Upper lobe of right lung (tissue), 1 donor: ENCODE measurements at regions not wholly inside any gene's neighbourhood (a gene's known extent, or its start where the extent isn't known, plus 50 kb on each side); places are given as distances from the start of the nearest gene placed in this dataset.

Experiments used
- ATAC-seq: fragments of 200-7000 bp; cut with Tn5 transposase; one replicate; pipeline ENCODE4 v1.9.1; 2020; ENCODE audit warnings: mild to moderate bottlenecking, moderate library complexity
- DNase-seq: peaks from one replicate; pipeline ENCODE4 v3.0.0-alpha.2; 2020
- H3K27ac ChIP-seq: fragments of 200-600 bp; one replicate; pipeline ENCODE4 v1.8.0; 2022
- H3K27me3 ChIP-seq: fragments of 200-600 bp; one replicate; pipeline ENCODE4 v1.8.0; 2022; ENCODE audit warnings: mild to moderate bottlenecking
- H3K36me3 ChIP-seq: fragments of 200-600 bp; one replicate; pipeline ENCODE4 v1.8.0; 2022
- H3K4me1 ChIP-seq: fragments of 200-600 bp; one replicate; pipeline ENCODE4 v1.8.0; 2022
- H3K4me3 ChIP-seq: fragments of 200-600 bp; one replicate; pipeline ENCODE4 v1.8.0; 2022; ENCODE audit warnings: mild to moderate bottlenecking
- H3K9me3 ChIP-seq: fragments of 200-600 bp; one replicate; pipeline ENCODE4 v1.8.0; 2022
- CTCF ChIP-seq: fragments of 200-600 bp; IDR thresholded peaks from one replicate; pipeline ENCODE4 v1.8.0; 2022; ENCODE audit warnings: antibody characterized with exemption
- intact Hi-C: fragments of 100-400 bp; cut with DNase I; formaldehyde crosslinking; loops from one replicate; pipeline ENCODE4 v1.11.0; 2022
- donor health status: DM: no; HTN: yes; CAD: no; lungs with severe emphysema.

- no peak for TF ChIP-seq CTCF
- DNase-seq (no peak), ATAC-seq (no peak)
- no peak overlapping the region for H3K4me3 ChIP-seq
- no peak overlapping the region for H3K27ac ChIP-seq
- no peaks in the 10 kb centered on the region for H3K27me3 ChIP-seq
- H3K4me1 ChIP-seq: no peaks in the 10 kb centered on the region
- no peaks in the 10 kb centered on the region for H3K9me3 ChIP-seq
- H3K36me3 ChIP-seq: no peaks in the 10 kb centered on the region
- intact Hi-C loops: no loop called here
Observed at GRCh38 chr3:180523040-180523439, 78.9 kb upstream of the TTC14 start.

GRCh38 chr3:180528843-180529242 lies 73.1 kb upstream of the TTC14 start:
- intact Hi-C loops: no loop called here
- no peak overlapping the region for H3K27ac ChIP-seq
- no peak overlapping the region for H3K4me3 ChIP-seq

GRCh38 chr3:180529778-180530177 lies 72.2 kb upstream of the TTC14 start:
- Histone ChIP-seq H3K4me1 (no peaks in the 10 kb centered on the region), H3K9me3 (no peaks in the 10 kb centered on the region), H3K27me3 (no peaks in the 10 kb centered on the region), H3K27ac (no peak overlapping the region), H3K36me3 (no peaks in the 10 kb centered on the region), H3K4me3 (no peak overlapping the region)
- TF ChIP-seq CTCF: no peak
- DNase-seq: no peak
- ATAC-seq: no peak
- intact Hi-C loops: no loop called here

More at GRCh38 chr3:180528843-180529242, 73.1 kb upstream of the TTC14 start:
- H3K36me3 ChIP-seq: no peaks in the 10 kb centered on the region
- no peaks in the 10 kb centered on the region for H3K4me1 ChIP-seq
- no peaks in the 10 kb centered on the region for H3K27me3 ChIP-seq
- TF ChIP-seq CTCF: no peak
- DNase-seq: no peak
- H3K9me3 ChIP-seq: no peaks in the 10 kb centered on the region
- ATAC-seq: no peak

- Histone ChIP-seq H3K9me3 (no peaks in the 10 kb centered on the region), H3K27ac (no peak overlapping the region), H3K36me3 (no peaks in the 10 kb centered on the region), H3K27me3 (no peaks in the 10 kb centered on the region), H3K4me3 (no peak overlapping the region), H3K4me1 (no peaks in the 10 kb centered on the region)
- TF ChIP-seq CTCF: no peak
- ATAC-seq (no peak), DNase-seq (no peak)
- intact Hi-C loops: no loop called here
Observed at GRCh38 chr3:180530276-180530675, 71.7 kb upstream of the TTC14 start.

- intact Hi-C loops: no loop called here
- Histone ChIP-seq H3K9me3 (no peaks in the 10 kb centered on the region), H3K36me3 (no peaks in the 10 kb centered on the region), H3K4me3 (no peak overlapping the region), H3K27me3 (no peaks in the 10 kb centered on the region), H3K4me1 (no peaks in the 10 kb centered on the region), H3K27ac (no peak overlapping the region)
- DNase-seq (no peak), ATAC-seq (no peak)
- no peak for TF ChIP-seq CTCF
Observed at GRCh38 chr3:180531303-180532278, 70.4 kb upstream of the TTC14 start.
